H1 (cell line): ENCODE measurements at regions not wholly inside any gene's neighbourhood (a gene's known extent, or its start where the extent isn't known, plus 50 kb on each side); places are given as distances from the start of the nearest gene placed in this dataset.

Experiments
- CTCF ChIA-PET: fragments of 300-600 bp; sonication (Branson Sonifier 250); formaldehyde crosslinking; loops from one replicate; lab custom pipeline; 2021; ENCODE audit not compliant: partially characterized antibody; lab: Charles Lee
- POLR2A ChIA-PET: fragments of 300-600 bp; sonication (Branson Sonifier 250); formaldehyde crosslinking; loops from one replicate; lab custom pipeline; 2021; ENCODE audit warnings: inconsistent platforms; ENCODE audit not compliant: partially characterized antibody; lab: Charles Lee
- DNase-seq, 2 experiments: peaks; one replicate each; pipeline versions ENCODE4 v3.0.0 to v3.0.0-alpha.2; 2010 to 2022; ENCODE audit warnings: low spot score in 2 of 2, low read depth in 1 of 2, mixed read lengths in 1 of 2
- FAIRE-seq: peaks from 2 replicates; lab custom pipeline; 2011; peaks lifted over from hg19 to GRCh38; lab: Jason Lieb, UNC
- H2AFZ ChIP-seq: 2 replicates; pipeline ENCODE4 v1.8.1; 2012; ENCODE audit warnings: low read length, inconsistent platforms
- H2AK5ac ChIP-seq: 2 replicates; pipeline ENCODE4 v1.6.1; 2013; ENCODE audit warnings: low read depth, low read length
- H2BK120ac ChIP-seq: replicated peaks from 2 replicates; pipeline ENCODE3; 2013; ENCODE audit warnings: low read depth, low read length, inconsistent platforms
- H2BK12ac ChIP-seq: 2 replicates; pipeline ENCODE4 v1.6.1; 2013; ENCODE audit warnings: low read depth, low read length
- H2BK15ac ChIP-seq: 2 replicates; pipeline ENCODE4 v1.6.1; 2013; ENCODE audit warnings: low read length
- H2BK20ac ChIP-seq: 2 replicates; pipeline ENCODE4 v1.6.1; 2013; ENCODE audit warnings: low read length
- H2BK5ac ChIP-seq: 2 replicates; pipeline ENCODE4 v1.6.1; 2013; ENCODE audit warnings: low read depth, low read length
- H3K14ac ChIP-seq: 2 replicates; pipeline ENCODE4 v1.6.1; 2013; ENCODE audit warnings: inconsistent platforms; ENCODE audit not compliant: insufficient read length
- H3K18ac ChIP-seq: 2 replicates; pipeline ENCODE4 v1.6.1; 2013; ENCODE audit warnings: low read length; ENCODE audit errors: extremely low read depth
- H3K23ac ChIP-seq: 2 replicates; pipeline ENCODE4 v1.6.1; 2013; ENCODE audit warnings: inconsistent platforms; ENCODE audit not compliant: insufficient read length
- H3K23me2 ChIP-seq: 2 replicates; pipeline ENCODE4 v1.6.1; 2013; ENCODE audit warnings: low read depth, low read length
- H3K27ac ChIP-seq: 2 replicates; pipeline ENCODE4 v1.6.1; 2011; ENCODE audit warnings: low read depth, low read length, inconsistent platforms
- H3K27me3 ChIP-seq, 4 experiments: replicated peaks in 1 of 4; 1 replicate in 1 of 4; 2 replicates in 3 of 4; pipeline versions ENCODE4 v1.6.1 to v1.8.1; 2011 to 2013; ENCODE audit warnings: low read length in 3 of 4, mild to moderate bottlenecking in 3 of 4, inconsistent platforms in 2 of 4, mixed read lengths in 2 of 4, moderate library complexity in 1 of 4; ENCODE audit not compliant: control insufficient read depth in 3 of 4, insufficient read depth in 3 of 4; ENCODE audit errors: extremely low read depth in 1 of 4
- H3K36me3 ChIP-seq, 4 experiments: 2 replicates each; pipeline versions ENCODE4 v1.6.1 to v1.8.1; 2011 to 2013; ENCODE audit warnings: mild to moderate bottlenecking in 4 of 4, low read length in 3 of 4, moderate library complexity in 2 of 4, control low read depth in 1 of 4, inconsistent platforms in 1 of 4; ENCODE audit not compliant: insufficient read depth in 4 of 4, control insufficient read depth in 2 of 4
- H3K4ac ChIP-seq: replicated peaks from 2 replicates; pipeline ENCODE3; 2013; ENCODE audit warnings: low read length, low read depth, mixed read lengths, inconsistent platforms; ENCODE audit not compliant: insufficient read length
- H3K4me1 ChIP-seq, 4 experiments: replicated peaks in 1 of 4; 1 replicate in 1 of 4; 2 replicates in 3 of 4; pipeline versions ENCODE4 v1.6.1 to v1.8.1; 2011 to 2013; ENCODE audit warnings: low read length in 3 of 4, inconsistent platforms in 2 of 4, mixed read lengths in 1 of 4; ENCODE audit not compliant: insufficient read depth in 4 of 4, control insufficient read depth in 3 of 4
- H3K4me2 ChIP-seq, 2 experiments: 2 replicates each; pipeline versions ENCODE4 v1.6.1 to v1.8.1; 2011 to 2013; ENCODE audit warnings: low read depth in 2 of 2, low read length in 2 of 2, control low read depth in 1 of 2, inconsistent platforms in 1 of 2, mild to moderate bottlenecking in 1 of 2; ENCODE audit not compliant: insufficient read depth in 1 of 2
- H3K4me3 ChIP-seq, 4 experiments: fragments of 200-600, 300-600 bp in 1 of 4; sonication (generic), shearing (Covaris generic), sonication (Bioruptor Twin) in 1 of 4; 2 replicates each; pipeline versions ENCODE4 v1.5.1 to v1.8.1; 2011 to 2016; ENCODE audit warnings: low read length in 4 of 4, low read depth in 3 of 4, control low read depth in 2 of 4, inconsistent platforms in 2 of 4, mild to moderate bottlenecking in 2 of 4, mixed read lengths in 1 of 4, moderate library complexity in 1 of 4; ENCODE audit not compliant: insufficient read depth in 2 of 4; ENCODE audit errors: extremely low read depth in 1 of 4
- H3K56ac ChIP-seq: replicated peaks from 2 replicates; pipeline ENCODE3; 2013; ENCODE audit warnings: low read depth, mild to moderate bottlenecking, mixed read lengths, low read length, inconsistent platforms; ENCODE audit not compliant: insufficient read length
- H3K79me1 ChIP-seq: 2 replicates; pipeline ENCODE4 v1.6.1; 2013; ENCODE audit warnings: low read depth, low read length, control low read depth
- H3K79me2 ChIP-seq, 2 experiments: 2 replicates each; pipeline versions ENCODE4 v1.6.1 to v1.8.1; 2012 to 2013; ENCODE audit warnings: low read length in 2 of 2, mild to moderate bottlenecking in 2 of 2, inconsistent platforms in 1 of 2; ENCODE audit not compliant: insufficient read depth in 2 of 2, control insufficient read depth in 1 of 2
- H3K9ac ChIP-seq, 4 experiments: replicated peaks in 1 of 4; 1 replicate in 1 of 4; 2 replicates in 3 of 4; pipeline versions ENCODE4 v1.6.1 to v1.8.1; 2011 to 2013; ENCODE audit warnings: low read depth in 3 of 4, low read length in 3 of 4, control low read depth in 2 of 4, mild to moderate bottlenecking in 2 of 4, moderate library complexity in 2 of 4, inconsistent platforms in 1 of 4; ENCODE audit errors: extremely low read depth in 1 of 4
- H3K9me3 ChIP-seq, 2 experiments: 2 replicates each; pipeline versions ENCODE4 v1.6.1 to v1.8.1; 2012 to 2013; ENCODE audit warnings: mild to moderate bottlenecking in 2 of 2, moderate library complexity in 2 of 2, control low read depth in 1 of 2, inconsistent platforms in 1 of 2, low read depth in 1 of 2, low read length in 1 of 2, mixed read lengths in 1 of 2; ENCODE audit not compliant: insufficient read depth in 2 of 2
- H4K20me1 ChIP-seq, 2 experiments: replicated peaks in 1 of 2; 2 replicates each; pipeline versions ENCODE3 to v1.8.1; 2011 to 2013; ENCODE audit warnings: inconsistent platforms in 2 of 2, low read length in 2 of 2, mild to moderate bottlenecking in 1 of 2; ENCODE audit not compliant: insufficient read depth in 2 of 2, control insufficient read depth in 1 of 2
- H4K5ac ChIP-seq: 2 replicates; pipeline ENCODE4 v1.6.1; 2013; ENCODE audit warnings: low read length, low read depth, mixed read lengths, inconsistent platforms; ENCODE audit not compliant: insufficient read length
- H4K8ac ChIP-seq: 2 replicates; pipeline ENCODE4 v1.8.0; 2013; ENCODE audit warnings: mild to moderate bottlenecking, moderate library complexity, low read length, inconsistent platforms; ENCODE audit not compliant: insufficient read depth; ENCODE audit errors: extremely low read depth
- H4K91ac ChIP-seq: replicated peaks from 2 replicates; pipeline ENCODE3; 2013; ENCODE audit warnings: low read length, mixed read lengths, inconsistent platforms; ENCODE audit not compliant: insufficient read length
- ASH2L ChIP-seq: fragments of 200-600, 300-600 bp; sonication (generic); IDR thresholded peaks from one replicate; pipeline ENCODE4 v1.7.1; 2017; ENCODE audit warnings: low read length
- BRCA1 ChIP-seq: IDR thresholded peaks from 2 replicates; pipeline ENCODE4 v1.6.1; 2012; ENCODE audit warnings: low read depth, low read length, improper control_type of control experiment
- CEBPB ChIP-seq: IDR thresholded peaks from 2 replicates; pipeline ENCODE4 v1.6.1; 2012; ENCODE audit warnings: low read depth, low read length
- CHD1 ChIP-seq: IDR thresholded peaks from 2 replicates; pipeline ENCODE4 v1.6.1; 2012; ENCODE audit warnings: low read depth, low read length, improper control_type of control experiment
- HDAC2 ChIP-seq, 2 experiments: fragments of 300-600 bp in 1 of 2; sonication (generic) in 1 of 2; IDR thresholded peaks; 2 replicates each; pipeline ENCODE4 v1.6.1; 2011 to 2012; ENCODE audit warnings: low read depth in 2 of 2, low read length in 2 of 2, mild to moderate bottlenecking in 2 of 2, moderate library complexity in 2 of 2, borderline replicate concordance in 1 of 2, inconsistent platforms in 1 of 2
- JUN ChIP-seq: IDR thresholded peaks from 2 replicates; pipeline ENCODE4 v1.6.1; 2011; ENCODE audit warnings: low read depth, mild to moderate bottlenecking, improper control_type of control experiment, low read length
- KDM1A ChIP-seq: fragments of 200-600, 300-600 bp; sonication (generic); IDR thresholded peaks from 2 replicates; pipeline ENCODE4 v1.7.1; 2016; ENCODE audit warnings: mild to moderate bottlenecking, low read length, borderline replicate concordance
- RAD21 ChIP-seq, 2 experiments: IDR thresholded peaks in 1 of 2; conservative IDR thresholded peaks in 1 of 2; 2 replicates each; pipeline ENCODE4 v1.6.1; 2011; ENCODE audit warnings: low read depth in 2 of 2, low read length in 2 of 2, improper control_type of control experiment in 1 of 2, inconsistent platforms in 1 of 2, mild to moderate bottlenecking in 1 of 2, moderate library complexity in 1 of 2
- SIRT6 ChIP-seq: IDR thresholded peaks from one replicate; pipeline ENCODE4 v1.7.1; 2012; ENCODE audit warnings: low read length, inconsistent platforms
- TCF12 ChIP-seq: IDR thresholded peaks from 2 replicates; pipeline ENCODE4 v1.6.1; 2011; ENCODE audit warnings: low read depth, mild to moderate bottlenecking, low read length
- WGBS, 2 experiments: shearing (Covaris generic) in 1 of 2; methylation state at CpG; one replicate each; pipeline versions ENCODE4 v1.1.6 to v1.1.7; 2013 to 2015; ENCODE audit warnings: low lambda C conversion rate in 2 of 2, mixed read lengths in 2 of 2, inconsistent platforms in 1 of 2, low coverage in 1 of 2, missing lambda C conversion rate in 1 of 2; ENCODE audit not compliant: insufficient replicate concordance in 2 of 2, insufficient coverage in 1 of 2, insufficient read length in 1 of 2; ENCODE audit errors: extremely low coverage in 1 of 2, missing lambda C conversion rate in 1 of 2; 5-methylcytosine and 5-hydroxymethylcytosine counted together
- TF ChIP-seq, protein P1 (sequence below): IDR thresholded peaks from 2 replicates; pipeline ENCODE4 v1.6.1; 2011; ENCODE audit warnings: low read length, improper control_type of control experiment
- TF ChIP-seq, protein P2 (sequence below): IDR thresholded peaks from 2 replicates; pipeline ENCODE4 v1.6.1; 2011; ENCODE audit warnings: low read depth, mild to moderate bottlenecking, low read length; ENCODE audit not compliant: insufficient read depth

- H3K79me1 ChIP-seq, result no peaks in the 10 kb centered on the region
- no peak overlapping the region for H2BK5ac ChIP-seq
- H3K23ac ChIP-seq, result no peak overlapping the region
- no peak overlapping the region for H3K9ac ChIP-seq
- no peak overlapping the region for H3K4me2 ChIP-seq
- H3K4ac ChIP-seq, result no peak overlapping the region
- no peaks in the 10 kb centered on the region; a peak in 1 of 4 replicates for H3K9me3 ChIP-seq
- no peak overlapping the region for H2BK15ac ChIP-seq
- H4K8ac ChIP-seq, result no peak overlapping the region
- no peak overlapping the region for H4K5ac ChIP-seq
- WGBS, 2 experiments, result 97% methylated on average over 12 of the region's 12 CpGs; no CpG with 5 or more reads in 1 of the 2 experiments
- H2AK5ac ChIP-seq, result no peak overlapping the region
- no peak for DNase-seq
- H3K14ac ChIP-seq, result no peak overlapping the region
- H3K4me1 ChIP-seq, result no peaks in the 10 kb centered on the region
- H2BK120ac ChIP-seq, result no peak overlapping the region
- H3K79me2 ChIP-seq, result no peaks in the 10 kb centered on the region
- H4K91ac ChIP-seq, result no peak overlapping the region
- H2AFZ ChIP-seq, result no peak overlapping the region; the same call in 1 of the 2 replicates
- no peak overlapping the region for H3K4me3 ChIP-seq
- H3K27me3 ChIP-seq, result no peaks in the 10 kb centered on the region
- FAIRE-seq, result no peak
- H3K18ac ChIP-seq, result no peak overlapping the region
- H3K56ac ChIP-seq, result no peak overlapping the region
- no peaks in the 10 kb centered on the region for H3K23me2 ChIP-seq
- CTCF ChIA-PET, result no interaction called here
- POLR2A ChIA-PET, result no interaction called here
- no peak overlapping the region for H2BK20ac ChIP-seq
- H3K36me3 ChIP-seq, result no peaks in the 10 kb centered on the region
- no peak overlapping the region for H2BK12ac ChIP-seq
- H3K27ac ChIP-seq, result no peak overlapping the region
- no peaks in the 10 kb centered on the region for H4K20me1 ChIP-seq
- TF ChIP-seq CHD1, result no peak
- TF ChIP-seq, protein P1, sequence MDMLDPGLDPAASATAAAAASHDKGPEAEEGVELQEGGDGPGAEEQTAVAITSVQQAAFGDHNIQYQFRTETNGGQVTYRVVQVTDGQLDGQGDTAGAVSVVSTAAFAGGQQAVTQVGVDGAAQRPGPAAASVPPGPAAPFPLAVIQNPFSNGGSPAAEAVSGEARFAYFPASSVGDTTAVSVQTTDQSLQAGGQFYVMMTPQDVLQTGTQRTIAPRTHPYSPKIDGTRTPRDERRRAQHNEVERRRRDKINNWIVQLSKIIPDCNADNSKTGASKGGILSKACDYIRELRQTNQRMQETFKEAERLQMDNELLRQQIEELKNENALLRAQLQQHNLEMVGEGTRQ, result no peak
- no peak for TF ChIP-seq TCF12
- no peak for TF ChIP-seq BRCA1
- TF ChIP-seq KDM1A, result no peak
- TF ChIP-seq HDAC2 (IDR thresholded peaks at IDR 0.05; ENCODE audit: borderline replicate concordance in 1 of 2, low read depth in 2 of 2, low read length in 2 of 2), result no peak
- TF ChIP-seq, protein P2, sequence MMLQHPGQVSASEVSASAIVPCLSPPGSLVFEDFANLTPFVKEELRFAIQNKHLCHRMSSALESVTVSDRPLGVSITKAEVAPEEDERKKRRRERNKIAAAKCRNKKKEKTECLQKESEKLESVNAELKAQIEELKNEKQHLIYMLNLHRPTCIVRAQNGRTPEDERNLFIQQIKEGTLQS, result no peak
- no peak for TF ChIP-seq JUN
- no peak for TF ChIP-seq CEBPB
- TF ChIP-seq SIRT6, result no peak
- TF ChIP-seq RAD21 (IDR thresholded peaks at IDR 0.05 in 1 of 2, conservative IDR thresholded peaks at IDR 0.05 in 1 of 2; ENCODE audit: low read depth in 2 of 2, low read length in 2 of 2), result no peak
- TF ChIP-seq ASH2L, result no peak
Measured at GRCh38 chr14:85934123-85934885, 404.4 kb downstream of the FLRT2 start.
